IMR-90 (cell line): ENCODE measurements at regions not wholly inside any gene's neighbourhood (a gene's known extent, or its start where the extent isn't known, plus 50 kb on each side); places are given as distances from the start of the nearest gene placed in this dataset.

ENCODE experiments used
- ATAC-seq: fragments of 200-7000 bp; cut with Tn5 transposase; 2 replicates; pipeline ENCODE4 v1.9.1; 2020; ENCODE audit warnings: low read depth, mild to moderate bottlenecking, moderate library complexity
- BruUV-seq: library from RNA; stranded (reverse); fragments of 400-500 nt; replicated peaks from 2 replicates; lab custom pipeline; 2021; lab: Mats Ljungman, UMichigan
- CTCF ChIA-PET: fragments of 300-600 bp; formaldehyde crosslinking; extraction: SDS; loops from one replicate; lab custom pipeline; 2021; ENCODE audit warnings: antibody characterized with exemption; lab: Yijun Ruan, JAX
- POLR2A ChIA-PET: fragments of 300-600 bp; sonication (Branson Sonifier 250); formaldehyde crosslinking; loops from one replicate; lab custom pipeline; 2022; ENCODE audit warnings: antibody characterized with exemption; ENCODE audit not compliant: unreplicated experiment; lab: Charles Lee
- DNase-seq: peaks from one replicate; pipeline ENCODE4 v3.0.0; 2013
- H2AFZ ChIP-seq: replicated peaks from 2 replicates; pipeline ENCODE3; 2013; ENCODE audit warnings: low read length, mild to moderate bottlenecking; ENCODE audit not compliant: poor library complexity
- H2AK5ac ChIP-seq: 2 replicates; pipeline ENCODE4 v1.6.1; 2013; ENCODE audit warnings: low read depth, low read length, inconsistent platforms
- H2AK9ac ChIP-seq: replicated peaks from 2 replicates; pipeline ENCODE3; 2013; ENCODE audit warnings: mild to moderate bottlenecking, low read depth, low read length, moderate library complexity; ENCODE audit not compliant: poor library complexity
- H2BK120ac ChIP-seq: 2 replicates; pipeline ENCODE4 v1.6.1; 2013; ENCODE audit warnings: low read depth, low read length, inconsistent platforms
- H2BK15ac ChIP-seq: 3 replicates; pipeline ENCODE4 v1.6.1; 2013; ENCODE audit warnings: low read depth, low read length, inconsistent platforms
- H2BK20ac ChIP-seq: 2 replicates; pipeline ENCODE4 v1.6.1; 2013; ENCODE audit warnings: low read depth, mild to moderate bottlenecking, inconsistent platforms, low read length, moderate library complexity
- H2BK5ac ChIP-seq: 2 replicates; pipeline ENCODE4 v1.6.1; 2013; ENCODE audit warnings: mild to moderate bottlenecking, low read depth, low read length, inconsistent platforms; ENCODE audit not compliant: poor library complexity, severe bottlenecking
- H3K14ac ChIP-seq: replicated peaks from 2 replicates; pipeline ENCODE4 v1.6.1; 2013; ENCODE audit warnings: low read depth, low read length, inconsistent platforms
- H3K18ac ChIP-seq: 2 replicates; pipeline ENCODE4 v1.6.1; 2013; ENCODE audit warnings: low read depth, low read length, control low read depth
- H3K23ac ChIP-seq: 2 replicates; pipeline ENCODE4 v1.6.1; 2013; ENCODE audit warnings: low read depth, low read length, inconsistent platforms
- H3K27ac ChIP-seq: 2 replicates; pipeline ENCODE4 v1.5.1; 2013; ENCODE audit warnings: mild to moderate bottlenecking, control low read depth, low read length; ENCODE audit not compliant: insufficient read depth
- H3K27me3 ChIP-seq: 2 replicates; pipeline ENCODE4 v1.6.1; 2013; ENCODE audit warnings: low read length; ENCODE audit not compliant: control insufficient read depth, insufficient read depth
- H3K36me3 ChIP-seq: 2 replicates; pipeline ENCODE4 v1.6.1; 2013; ENCODE audit warnings: low read length, mixed read lengths; ENCODE audit not compliant: control insufficient read depth, insufficient read depth
- H3K4ac ChIP-seq: 2 replicates; pipeline ENCODE4 v1.6.1; 2013; ENCODE audit warnings: low read depth, low read length, inconsistent platforms
- H3K4me1 ChIP-seq: 2 replicates; pipeline ENCODE4 v1.6.1; 2013; ENCODE audit warnings: low read length, mixed read lengths; ENCODE audit not compliant: control insufficient read depth, insufficient read depth
- H3K4me2 ChIP-seq: 2 replicates; pipeline ENCODE4 v1.6.1; 2013; ENCODE audit warnings: low read depth, mild to moderate bottlenecking, control low read depth, low read length, moderate library complexity
- H3K4me3 ChIP-seq: 2 replicates; pipeline ENCODE4 v1.5.1; 2013; ENCODE audit warnings: low read depth, mild to moderate bottlenecking, control low read depth, low read length, moderate library complexity; ENCODE audit not compliant: insufficient read depth
- H3K56ac ChIP-seq: 2 replicates; pipeline ENCODE4 v1.6.1; 2013; ENCODE audit warnings: low read length, inconsistent platforms; ENCODE audit not compliant: insufficient read depth; ENCODE audit errors: extremely low read depth
- H3K79me1 ChIP-seq, 2 experiments: 2 replicates each; pipeline ENCODE4 v1.6.1; 2013; ENCODE audit warnings: low read length in 2 of 2, inconsistent platforms in 1 of 2, low read depth in 1 of 2
- H3K9ac ChIP-seq: 2 replicates; pipeline ENCODE4 v1.6.1; 2013; ENCODE audit warnings: low read depth, low read length, control low read depth
- H3K9me1 ChIP-seq: 2 replicates; pipeline ENCODE4 v1.6.1; 2013; ENCODE audit warnings: low read length, inconsistent platforms; ENCODE audit not compliant: insufficient read depth
- H3K9me3 ChIP-seq: 2 replicates; pipeline ENCODE4 v1.6.1; 2013; ENCODE audit warnings: low read length; ENCODE audit not compliant: control insufficient read depth, insufficient read depth
- H4K20me1 ChIP-seq: 2 replicates; pipeline ENCODE4 v1.6.1; 2013; ENCODE audit warnings: low read length, inconsistent platforms; ENCODE audit not compliant: insufficient read depth
- H4K5ac ChIP-seq: 2 replicates; pipeline ENCODE4 v1.6.1; 2013; ENCODE audit warnings: mild to moderate bottlenecking, low read depth, low read length, control low read depth
- H4K8ac ChIP-seq, 2 experiments: 2 replicates each; pipeline ENCODE4 v1.6.1; 2013; ENCODE audit warnings: low read depth in 2 of 2, low read length in 2 of 2, control low read depth in 1 of 2, inconsistent platforms in 1 of 2
- H4K91ac ChIP-seq: 2 replicates; pipeline ENCODE4 v1.6.1; 2013; ENCODE audit warnings: low read depth, low read length, inconsistent platforms; ENCODE audit not compliant: insufficient read depth
- CEBPB ChIP-seq: IDR thresholded peaks from 2 replicates; pipeline ENCODE4 v1.6.1; 2012; ENCODE audit warnings: low read depth, low read length, improper control_type of control experiment
- NFE2L2 ChIP-seq: fragments of 150-350 bp; IDR thresholded peaks from 2 replicates; pipeline ENCODE4 v1.6.1; 2016; ENCODE audit warnings: low read depth, mild to moderate bottlenecking, low read length
- WGBS, 2 experiments: methylation state at CpG; one replicate each; pipeline versions ENCODE4 v1.1.5 to v1.1.7; 2013; ENCODE audit warnings: missing lambda C conversion rate in 2 of 2; ENCODE audit not compliant: insufficient read length in 1 of 2; ENCODE audit errors: extremely low coverage in 2 of 2; 5-methylcytosine and 5-hydroxymethylcytosine counted together
- dilution Hi-C: fragments of 300-500 bp; cut with HindIII; formaldehyde crosslinking; loops from one replicate; pipeline ENCODE4 v1.14.3; 2018; ENCODE audit warnings: low sequenced_read_pairs; ENCODE audit not compliant: unreplicated experiment
- in situ Hi-C: fragments of 300-500 bp; cut with MboI; formaldehyde crosslinking; loops from 3 replicates; pipeline ENCODE4 v1.14.3; 2019; ENCODE audit warnings: low sequenced_read_pairs, inconsistent platforms, mixed read lengths
- intact Hi-C: fragments of 100-400 bp; cut with micrococcal nuclease; formaldehyde crosslinking; loops from 2 replicates; pipeline ENCODE4 v1.10.0; 2022
- TF ChIP-seq, protein P1 (sequence below): fragments of 150-350 bp; IDR thresholded peaks from 2 replicates; pipeline ENCODE4 v1.6.1; 2016; ENCODE audit warnings: low read depth, mild to moderate bottlenecking, low read length, moderate library complexity, borderline replicate concordance

DNA sequence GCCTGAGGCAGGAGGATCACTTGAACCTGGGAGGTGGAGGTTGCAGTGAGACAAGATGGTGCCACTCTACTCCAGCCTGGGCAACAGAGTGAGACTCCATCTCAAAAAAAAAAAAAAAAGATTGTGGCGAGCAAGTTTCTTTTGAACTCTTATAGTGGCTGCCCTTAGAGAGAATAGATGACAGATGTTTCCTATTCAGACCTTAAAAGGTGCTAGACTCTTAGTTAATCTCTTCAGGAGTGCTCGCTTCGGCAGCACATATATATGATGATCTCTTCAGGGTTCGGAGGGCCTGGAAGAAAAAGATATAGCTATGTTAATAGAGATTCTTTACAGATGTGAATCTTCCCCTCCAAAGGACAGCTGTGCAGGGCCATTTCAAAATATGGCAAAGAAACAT, 73.1 kb upstream of the AMN1 start:
- H3K9me3 ChIP-seq, result no peaks in the 10 kb centered on the region
- H3K4ac ChIP-seq, result no peak overlapping the region
- no TSS peak for BruUV-seq
- H3K4me2 ChIP-seq, result no peak overlapping the region
- H3K23ac ChIP-seq, result no peak overlapping the region
- CTCF ChIA-PET, result no interaction called here
- no peaks in the 10 kb centered on the region for H3K4me1 ChIP-seq
- no peak overlapping the region for H3K27ac ChIP-seq
- H4K91ac ChIP-seq, result no peak overlapping the region
- no peak for TF ChIP-seq NFE2L2
- TF ChIP-seq, protein P1, sequence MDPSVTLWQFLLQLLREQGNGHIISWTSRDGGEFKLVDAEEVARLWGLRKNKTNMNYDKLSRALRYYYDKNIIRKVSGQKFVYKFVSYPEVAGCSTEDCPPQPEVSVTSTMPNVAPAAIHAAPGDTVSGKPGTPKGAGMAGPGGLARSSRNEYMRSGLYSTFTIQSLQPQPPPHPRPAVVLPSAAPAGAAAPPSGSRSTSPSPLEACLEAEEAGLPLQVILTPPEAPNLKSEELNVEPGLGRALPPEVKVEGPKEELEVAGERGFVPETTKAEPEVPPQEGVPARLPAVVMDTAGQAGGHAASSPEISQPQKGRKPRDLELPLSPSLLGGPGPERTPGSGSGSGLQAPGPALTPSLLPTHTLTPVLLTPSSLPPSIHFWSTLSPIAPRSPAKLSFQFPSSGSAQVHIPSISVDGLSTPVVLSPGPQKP, result no peak
- TF ChIP-seq CEBPB, result no peak
- no peak overlapping the region for H3K18ac ChIP-seq
- no peak overlapping the region for H2BK20ac ChIP-seq
- H4K5ac ChIP-seq, result no peak overlapping the region
- no peaks in the 10 kb centered on the region for H3K9me1 ChIP-seq
- intact Hi-C loops (no loop called here), in situ Hi-C loops (no loop called here), dilution Hi-C loops (no loop called here)
- H2BK15ac ChIP-seq, result no peak overlapping the region
- H4K8ac ChIP-seq, result no peak overlapping the region
- H2BK120ac ChIP-seq, result no peak overlapping the region
- H3K56ac ChIP-seq, result no peak overlapping the region
- no peak for ATAC-seq
- no peaks in the 10 kb centered on the region for H3K79me1 ChIP-seq
- no peak overlapping the region for H2AK9ac ChIP-seq
- H3K4me3 ChIP-seq, result no peak overlapping the region
- H4K20me1 ChIP-seq, result no peaks in the 10 kb centered on the region
- no peak overlapping the region for H2AK5ac ChIP-seq
- no peaks in the 10 kb centered on the region for H3K27me3 ChIP-seq
- POLR2A ChIA-PET, result no interaction called here
- DNase-seq, result no peak
- WGBS, 2 experiments, result no CpG with 5 or more reads among the region's 4 CpGs
- H3K14ac ChIP-seq, result no peak overlapping the region
- H3K9ac ChIP-seq, result no peak overlapping the region
- no peak overlapping the region for H2AFZ ChIP-seq
- H3K36me3 ChIP-seq, result no peaks in the 10 kb centered on the region
- no peak overlapping the region for H2BK5ac ChIP-seq
